ENCODE measurements at regions not wholly inside any gene's neighbourhood (a gene's known extent, or its start where the extent isn't known, plus 50 kb on each side); places are given as distances from the start of the nearest gene placed in this dataset.

GRCh38 chr9:80400624-80401230 lies 829.0 kb downstream of the TLE4 start:
- no peak for TF ChIP-seq POLR2A (IDR thresholded peaks at IDR 0.05)
- TF ChIP-seq CTCF (IDR thresholded peaks at IDR 0.05) = no peak

Measured in adrenal gland (tissue), 5 donors.